Spleen (tissue), 7 donors: ENCODE measurements at regions not wholly inside any gene's neighbourhood (a gene's known extent, or its start where the extent isn't known, plus 50 kb on each side); places are given as distances from the start of the nearest gene placed in this dataset.

Experiments used
- CTCF ChIP-seq, 11 experiments: fragments of 200-600 bp in 7 of 11; fragments of 450-650 bp in 4 of 11; sonication (generic) in 4 of 11; IDR thresholded peaks in 8 of 11; conservative IDR thresholded peaks in 3 of 11; 1 replicate in 7 of 11; 2 replicates in 4 of 11; pipeline versions ENCODE4 v1.4.0 to v1.8.0; 2016 to 2021; ENCODE audit warnings: antibody characterized with exemption in 11 of 11, inconsistent platforms in 4 of 11, mild to moderate bottlenecking in 1 of 11
- POLR2A ChIP-seq, 3 donors: fragments of 450-650 bp; IDR thresholded peaks; one replicate each; pipeline ENCODE4 v1.5.1; 2017; ENCODE audit warnings: antibody characterized with exemption in 3 of 3, mild to moderate bottlenecking in 1 of 3
- POLR2AphosphoS5 ChIP-seq, 3 donors: sonication (generic); formaldehyde crosslinking; IDR thresholded peaks; one replicate each; pipeline ENCODE4 v1.5.1; 2017; ENCODE audit warnings: antibody characterized with exemption in 3 of 3
- donor health status: DM: no; HTN: no; CAD: no; lungs with moderate emphysema.
- donor health status: DM: no; HTN: no; CAD: no.
- donor health status: DM: no; HTN: no; CAD: no.

GRCh38 chr15:70210076-70210475, 112.4 kb upstream of the TLE3 start:
- TF ChIP-seq CTCF (IDR thresholded peaks at IDR 0.05 in 8 of 11, conservative IDR thresholded peaks at IDR 0.05 in 3 of 11) (no peak), POLR2AphosphoS5 (IDR thresholded peaks at IDR 0.05) (no peak), POLR2A (IDR thresholded peaks at IDR 0.05) (no peak)
